ENCODE measurements at regions not wholly inside any gene's neighbourhood (a gene's known extent, or its start where the extent isn't known, plus 50 kb on each side); places are given as distances from the start of the nearest gene placed in this dataset.

- TF ChIP-seq E2F6 (IDR thresholded peaks at IDR 0.05) (no peak), SP2 (IDR thresholded peaks at IDR 0.05; ENCODE audit: low read length) (no peak)
Observed at GRCh38 chr20:52832151-52832774, 139.9 kb upstream of the TSHZ2 start (continued).

Data from H1 (cell line).